ENCODE measurements at regions not wholly inside any gene's neighbourhood (a gene's known extent, or its start where the extent isn't known, plus 50 kb on each side); places are given as distances from the start of the nearest gene placed in this dataset.

DNA sequence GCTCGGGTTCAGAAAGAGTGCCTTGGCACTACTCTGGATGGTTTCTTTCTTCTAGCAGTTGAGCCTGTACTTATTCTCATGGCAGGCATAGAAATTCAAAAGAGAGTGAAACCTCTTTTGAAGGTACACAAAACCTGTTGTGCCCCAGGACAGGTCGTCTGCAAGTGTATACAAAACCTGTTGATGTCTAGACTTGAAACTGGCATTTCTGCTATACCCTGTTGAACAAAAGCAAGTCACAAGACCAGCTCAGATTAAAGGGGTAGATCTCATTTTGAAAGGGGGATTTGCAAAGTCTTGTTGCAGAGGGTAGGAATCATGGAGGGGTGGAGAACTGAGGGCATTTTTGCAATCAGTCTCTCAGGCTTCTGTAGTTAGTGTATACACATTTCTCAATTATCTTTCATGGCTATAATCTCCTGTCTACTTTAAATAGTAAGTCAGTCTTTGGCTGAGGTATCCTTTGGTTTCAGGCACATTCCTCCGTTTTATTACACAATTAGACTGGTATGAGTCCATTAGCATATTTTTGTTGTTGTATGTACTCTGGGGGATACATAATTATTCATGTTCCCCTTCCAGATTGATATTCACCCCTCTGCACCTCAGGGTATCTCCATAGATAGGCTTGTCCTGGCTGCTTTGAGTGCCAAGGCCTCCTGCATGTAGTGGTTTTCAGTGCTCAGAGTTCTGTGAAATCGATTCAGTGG, 251.4 kb downstream of the DTHD1 start:
- 67% methylated on average over 2 of the region's 4 CpGs for WGBS (ENCODE audit: insufficient coverage)

DNA sequence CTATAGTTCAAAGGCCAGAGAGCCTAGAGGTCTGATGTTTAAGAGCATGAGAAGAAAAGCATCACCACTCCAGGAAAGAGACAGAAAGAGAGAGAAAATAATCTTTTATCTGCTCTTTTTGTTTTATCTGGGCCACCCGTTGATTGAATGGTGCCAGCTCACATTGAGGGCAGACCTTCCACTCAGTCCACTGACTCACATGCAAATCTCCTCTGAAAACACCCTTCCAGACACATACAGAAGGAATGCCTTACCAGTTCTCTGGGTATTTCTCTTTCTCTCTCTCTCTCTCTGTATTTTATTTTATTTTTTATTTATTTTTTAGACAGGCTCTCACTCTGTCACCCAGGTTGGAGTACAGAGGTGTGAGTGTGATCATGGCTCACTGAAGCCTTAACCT, 252.5 kb downstream of the DTHD1 start:
- Mint-ChIP-seq H3K4me1 (no peaks in the 10 kb centered on the region), H3K27ac (no peak overlapping the region), H3K9me3 (peaks cover 0 to 8% (median 3%) of the 10 kb centered on the region in 7 donors), H3K4me3 (no peak overlapping the region), H3K27me3 (ENCODE audit: low read depth in 3 of 3) (no peaks in the 10 kb centered on the region), H3K36me3 (no peaks in the 10 kb centered on the region)
- Histone ChIP-seq H3K4me3 (replicated peaks in 1 of 3; ENCODE audit: low read depth in 2 of 3, low read length in 3 of 3) (no peak overlapping the region), H3K4me1 (ENCODE audit: control insufficient read depth in 1 of 2, insufficient read depth in 2 of 2, low read length in 2 of 2) (no peaks in the 10 kb centered on the region), H3K79me2 (ENCODE audit: insufficient read depth, low read length) (no peaks in the 10 kb centered on the region), H3K9ac (ENCODE audit: insufficient read depth, low read length, poor library complexity, severe bottlenecking) (no peak overlapping the region), H3K27ac (ENCODE audit: low read depth in 1 of 2, low read length in 2 of 2) (no peak overlapping the region), H4K20me1 (ENCODE audit: insufficient read depth, low read length) (no peaks in the 10 kb centered on the region), H3K27me3 (ENCODE audit: control insufficient read depth in 2 of 2, insufficient read depth in 2 of 2, low read length in 2 of 2) (no peaks in the 10 kb centered on the region), H3K9me3 (replicated peaks in 1 of 2; ENCODE audit: control insufficient read depth in 1 of 2, insufficient read depth in 1 of 2, low read length in 2 of 2) (peaks cover 7% of the 10 kb centered on the region in 2 donors), H3K4me2 (replicated peaks; ENCODE audit: extremely low read depth, low read length, poor library complexity, severe bottlenecking) (no peak overlapping the region), H3K36me3 (replicated peaks in 1 of 2; ENCODE audit: control insufficient read depth in 1 of 2, insufficient read depth in 2 of 2, low read length in 2 of 2) (no peaks in the 10 kb centered on the region), H2AFZ (ENCODE audit: insufficient read depth, low read depth, low read length, poor library complexity, severe bottlenecking) (no peak overlapping the region)
- WGBS (ENCODE audit: insufficient coverage), result no CpG with 5 or more reads among the region's 1 CpG
- intact Hi-C loops (cut with micrococcal nuclease), result no loop called here
- no peak for DNase-seq
- TF ChIP-seq CTCF (IDR thresholded peaks at IDR 0.05), result no peak

More for the DNA sequence above, 251.4 kb downstream of the DTHD1 start:
- H3K9ac ChIP-seq (ENCODE audit: insufficient read depth, low read length, poor library complexity, severe bottlenecking), result no peak overlapping the region
- no peak overlapping the region for H3K4me2 ChIP-seq (replicated peaks; ENCODE audit: extremely low read depth, low read length, poor library complexity, severe bottlenecking)
- intact Hi-C loops (cut with micrococcal nuclease), result no loop called here
- TF ChIP-seq CTCF (IDR thresholded peaks at IDR 0.05), result no peak
- no peak overlapping the region for H3K4me3 Mint-ChIP-seq
- no peaks in the 10 kb centered on the region for H3K27me3 Mint-ChIP-seq (ENCODE audit: low read depth in 3 of 3)
- no peak for DNase-seq
- H3K79me2 ChIP-seq (ENCODE audit: insufficient read depth, low read length), result no peaks in the 10 kb centered on the region
- H3K36me3 Mint-ChIP-seq, result no peaks in the 10 kb centered on the region
- H2AFZ ChIP-seq (ENCODE audit: insufficient read depth, low read depth, low read length, poor library complexity, severe bottlenecking), result no peak overlapping the region
- H3K9me3 ChIP-seq (replicated peaks in 1 of 2; ENCODE audit: control insufficient read depth in 1 of 2, insufficient read depth in 1 of 2, low read length in 2 of 2), result peaks cover 7 to 8% of the 10 kb centered on the region in 2 donors
- no peaks in the 10 kb centered on the region for H3K36me3 ChIP-seq (replicated peaks in 1 of 2; ENCODE audit: control insufficient read depth in 1 of 2, insufficient read depth in 2 of 2, low read length in 2 of 2)
- H3K27ac ChIP-seq (ENCODE audit: low read depth in 1 of 2, low read length in 2 of 2), result no peak overlapping the region
- no peaks in the 10 kb centered on the region for H3K4me1 Mint-ChIP-seq
- no peak overlapping the region for H3K27ac Mint-ChIP-seq
- no peaks in the 10 kb centered on the region for H3K27me3 ChIP-seq (ENCODE audit: control insufficient read depth in 2 of 2, insufficient read depth in 2 of 2, low read length in 2 of 2)
- H4K20me1 ChIP-seq (ENCODE audit: insufficient read depth, low read length), result no peaks in the 10 kb centered on the region
- H3K4me3 ChIP-seq (replicated peaks in 1 of 3; ENCODE audit: low read depth in 2 of 3, low read length in 3 of 3), result no peak overlapping the region
- H3K9me3 Mint-ChIP-seq, result peaks cover 0 to 14% (median 6%) of the 10 kb centered on the region in 7 donors
- H3K4me1 ChIP-seq (ENCODE audit: control insufficient read depth in 1 of 2, insufficient read depth in 2 of 2, low read length in 2 of 2), result no peaks in the 10 kb centered on the region
